ENCODE measurements at regions not wholly inside any gene's neighbourhood (a gene's known extent, or its start where the extent isn't known, plus 50 kb on each side); places are given as distances from the start of the nearest gene placed in this dataset.

- TF ChIP-seq CTCF (IDR thresholded peaks at IDR 0.05) (no peak), POLR2A (IDR thresholded peaks at IDR 0.05) (no peak), POLR2AphosphoS5 (IDR thresholded peaks at IDR 0.05) (no peak), EP300 (IDR thresholded peaks at IDR 0.05) (no peak)
Measured at GRCh38 chr3:22118542-22118941, 367.5 kb upstream of the ZNF385D start.

All from stomach (tissue), 4 donors.